Hepatocyte (in vitro differentiated cells): ENCODE measurements at regions not wholly inside any gene's neighbourhood (a gene's known extent, or its start where the extent isn't known, plus 50 kb on each side); places are given as distances from the start of the nearest gene placed in this dataset.

Experiments
- DNase-seq: peaks from one replicate; pipeline ENCODE4 v3.0.0-alpha.2; 2016; ENCODE audit warnings: low spot score
- H2AFZ ChIP-seq: fragments of 200-600 bp; sonication (generic); 2 replicates; pipeline ENCODE4 v1.6.0; 2016; ENCODE audit warnings: antibody characterized with exemption, mild to moderate bottlenecking
- H3K27ac ChIP-seq: fragments of 200-600 bp; sonication (generic); 2 replicates; pipeline ENCODE4 v1.5.1; 2016; ENCODE audit warnings: mild to moderate bottlenecking
- H3K27me3 ChIP-seq: fragments of 200-600 bp; sonication (generic); 2 replicates; pipeline ENCODE4 v1.6.1; 2016
- H3K36me3 ChIP-seq: fragments of 200-600 bp; sonication (generic); replicated peaks from 2 replicates; pipeline ENCODE4 v1.5.1; 2016; ENCODE audit warnings: low read depth; ENCODE audit not compliant: insufficient read depth
- H3K4me1 ChIP-seq: fragments of 200-600 bp; sonication (generic); 2 replicates; pipeline ENCODE4 v1.5.1; 2016; ENCODE audit warnings: mild to moderate bottlenecking, moderate library complexity; ENCODE audit not compliant: insufficient read depth
- H3K4me2 ChIP-seq: fragments of 200-600 bp; sonication (generic); 2 replicates; pipeline ENCODE4 v1.6.0; 2016
- H3K4me3 ChIP-seq: fragments of 200-600 bp; sonication (generic); 2 replicates; pipeline ENCODE4 v1.5.1; 2016; ENCODE audit warnings: mild to moderate bottlenecking
- H3K79me2 ChIP-seq: fragments of 200-600 bp; sonication (generic); 2 replicates; pipeline ENCODE4 v1.6.0; 2017; ENCODE audit warnings: mild to moderate bottlenecking
- H3K9me2 ChIP-seq: fragments of 200-600 bp; sonication (generic); replicated peaks from 2 replicates; pipeline ENCODE4 v1.6.0; 2017; ENCODE audit warnings: mild to moderate bottlenecking; ENCODE audit not compliant: insufficient read depth
- H3K9me3 ChIP-seq: fragments of 200-600 bp; sonication (generic); 2 replicates; pipeline ENCODE4 v1.5.1; 2016; ENCODE audit warnings: low read depth, mild to moderate bottlenecking
- H4K20me1 ChIP-seq: fragments of 200-600 bp; sonication (generic); 2 replicates; pipeline ENCODE4 v1.6.0; 2016; ENCODE audit warnings: mild to moderate bottlenecking; ENCODE audit not compliant: insufficient read depth, poor library complexity, severe bottlenecking
- CTCF ChIP-seq: fragments of 200-600 bp; sonication (generic); IDR thresholded peaks from 2 replicates; pipeline ENCODE4 v1.5.1; 2016; ENCODE audit warnings: antibody characterized with exemption, mild to moderate bottlenecking; ENCODE audit not compliant: poor library complexity
- EZH2 ChIP-seq: fragments of 200-600 bp; sonication (generic); IDR thresholded peaks from 2 replicates; pipeline ENCODE4 v1.6.1; 2016; ENCODE audit warnings: antibody characterized with exemption, mild to moderate bottlenecking, borderline replicate concordance
- EZH2phosphoT487 ChIP-seq: fragments of 200-600 bp; sonication (generic); IDR thresholded peaks from one replicate; pipeline ENCODE4 v1.6.1; 2018; ENCODE audit warnings: antibody characterized with exemption, mild to moderate bottlenecking, low read depth, moderate library complexity; ENCODE audit not compliant: unreplicated experiment, severe bottlenecking
- WGBS: methylation state at CpG from one replicate; pipeline ENCODE4 v1.1.6; 2016; ENCODE audit warnings: low lambda C conversion rate; ENCODE audit errors: missing lambda C conversion rate; 5-methylcytosine and 5-hydroxymethylcytosine counted together

- Histone ChIP-seq H3K36me3 (no peaks in the 10 kb centered on the region), H3K9me2 (no peaks in the 10 kb centered on the region), H3K4me3 (no peak overlapping the region), H3K27me3 (no peaks in the 10 kb centered on the region), H4K20me1 (no peaks in the 10 kb centered on the region), H3K4me2 (no peak overlapping the region), H3K9me3 (no peaks in the 10 kb centered on the region), H3K27ac (peak overlapping the region; percentile 13), H3K4me1 (peaks cover 8% of the 10 kb centered on the region), H3K79me2 (no peaks in the 10 kb centered on the region), H2AFZ (no peak overlapping the region)
- WGBS: 57% methylated on average over 2 of the region's 2 CpGs
- TF ChIP-seq EZH2phosphoT487: no peak
- TF ChIP-seq CTCF: no peak
- TF ChIP-seq EZH2: no peak
- DNase-seq: no peak
These were observed 177.8 kb upstream of the DIO2 start for GRCh38 chr14:80388980-80389711.

GRCh38 chr14:80387563-80387981, 176.3 kb upstream of the DIO2 start:
- H4K20me1 ChIP-seq: no peaks in the 10 kb centered on the region
- no peaks in the 10 kb centered on the region for H3K27me3 ChIP-seq
- H3K79me2 ChIP-seq: no peaks in the 10 kb centered on the region
- no peak for TF ChIP-seq EZH2
- TF ChIP-seq EZH2phosphoT487: no peak
- peaks cover 8% of the 10 kb centered on the region for H3K4me1 ChIP-seq
- H3K4me3 ChIP-seq: no peak overlapping the region
- H3K4me2 ChIP-seq: no peak overlapping the region
- no peaks in the 10 kb centered on the region for H3K36me3 ChIP-seq
- no peak for DNase-seq
- H3K27ac ChIP-seq: no peak overlapping the region
- no peak overlapping the region for H2AFZ ChIP-seq
- WGBS: 86% methylated on average over 7 of the region's 7 CpGs
- no peaks in the 10 kb centered on the region for H3K9me2 ChIP-seq
- no peaks in the 10 kb centered on the region for H3K9me3 ChIP-seq

GRCh38 chr14:80385336-80385735, 174.0 kb upstream of the DIO2 start:
- Histone ChIP-seq H3K4me1 (peaks cover 8% of the 10 kb centered on the region), H3K27me3 (no peaks in the 10 kb centered on the region), H2AFZ (no peak overlapping the region), H4K20me1 (no peaks in the 10 kb centered on the region), H3K9me3 (no peaks in the 10 kb centered on the region), H3K27ac (no peak overlapping the region), H3K4me2 (no peak overlapping the region), H3K4me3 (no peak overlapping the region), H3K9me2 (no peaks in the 10 kb centered on the region), H3K36me3 (no peaks in the 10 kb centered on the region), H3K79me2 (no peaks in the 10 kb centered on the region)
- TF ChIP-seq EZH2phosphoT487: no peak
- no peak for TF ChIP-seq EZH2
- TF ChIP-seq CTCF: no peak
- WGBS: 83% methylated on average over 3 of the region's 3 CpGs
- DNase-seq: no peak

DNA sequence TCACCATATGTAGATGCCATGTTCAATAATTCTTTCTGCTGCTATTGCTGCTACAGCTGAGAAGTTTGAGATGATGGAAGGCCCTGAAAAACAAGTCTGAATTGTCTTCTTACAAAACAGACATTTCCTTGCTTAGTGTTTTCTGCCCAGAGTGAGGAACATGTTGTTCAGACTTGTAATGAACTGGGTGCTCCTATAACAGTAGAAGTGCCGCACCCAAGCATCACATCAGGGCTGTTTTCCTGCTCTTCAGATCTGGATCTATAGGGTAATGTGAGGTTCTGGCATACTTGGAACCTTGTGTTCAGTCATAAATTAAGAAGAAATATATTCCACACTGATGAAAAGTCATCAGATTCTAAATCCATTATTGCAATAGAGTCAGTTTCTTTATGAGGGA, 171.9 kb upstream of the DIO2 start:
- no peaks in the 10 kb centered on the region for H3K36me3 ChIP-seq
- H3K27ac ChIP-seq: no peak overlapping the region
- no peak for TF ChIP-seq EZH2
- TF ChIP-seq EZH2phosphoT487: no peak
- no peak for TF ChIP-seq CTCF
- H3K79me2 ChIP-seq: no peaks in the 10 kb centered on the region
- no peak overlapping the region for H3K4me2 ChIP-seq
- no peak overlapping the region for H3K4me3 ChIP-seq
- H4K20me1 ChIP-seq: no peaks in the 10 kb centered on the region
- H3K9me2 ChIP-seq: no peaks in the 10 kb centered on the region
- no peaks in the 10 kb centered on the region for H3K27me3 ChIP-seq
- no peaks in the 10 kb centered on the region for H3K9me3 ChIP-seq
- no peak for DNase-seq
- H3K4me1 ChIP-seq: peaks cover under 1% of the 10 kb centered on the region
- WGBS: 100% methylated on average over 1 of the region's 1 CpG
- no peak overlapping the region for H2AFZ ChIP-seq
